Activated T-helper 1 cell treated with anti-CD3 and anti-CD28 coated beads, Interleukin-12 subunit alpha, Interleukin-12 subunit beta, Interleukin-2, Interleukin-4 antibody, amounts not matched to agents 30 ng/mL and 10 ng/mL and 1 ng/mL, durations not matched to agents 14 hours and 24 hours and 36 hours (primary cell): ENCODE measurements at regions not wholly inside any gene's neighbourhood (a gene's known extent, or its start where the extent isn't known, plus 50 kb on each side); places are given as distances from the start of the nearest gene placed in this dataset.

ENCODE experiments used
- DNase-seq: peaks from one replicate; pipeline ENCODE4 v3.0.0; 2021; ENCODE audit warnings: low spot score
- H3K27ac Mint-ChIP-seq: one replicate; pipeline ENCODE4 v1.8.0; 2021; ENCODE audit warnings: mild to moderate bottlenecking, mixed read lengths
- H3K27me3 Mint-ChIP-seq: one replicate; pipeline ENCODE4 v1.8.0; 2022; ENCODE audit warnings: mild to moderate bottlenecking, moderate library complexity, mixed read lengths; ENCODE audit not compliant: insufficient read depth
- H3K36me3 Mint-ChIP-seq: one replicate; pipeline ENCODE4 v1.8.0; 2021; ENCODE audit warnings: low read depth, mixed read lengths
- H3K4me1 Mint-ChIP-seq: one replicate; pipeline ENCODE4 v1.8.0; 2021; ENCODE audit warnings: low read depth, mixed read lengths
- H3K4me3 Mint-ChIP-seq: one replicate; pipeline ENCODE4 v1.8.0; 2021; ENCODE audit warnings: mild to moderate bottlenecking, moderate library complexity, mixed read lengths
- H3K9me3 Mint-ChIP-seq: one replicate; pipeline ENCODE4 v1.8.0; 2021; ENCODE audit warnings: mixed read lengths
- intact Hi-C: fragments of 100-400 bp; cut with micrococcal nuclease; formaldehyde crosslinking; loops from one replicate; pipeline ENCODE4 v1.15.1; 2024

GRCh38 chr22:46091277-46091977 lies 58.9 kb upstream of the PPARA start:
- intact Hi-C loops: no loop called here
- H3K4me1 Mint-ChIP-seq: no peaks in the 10 kb centered on the region
- no peaks in the 10 kb centered on the region for H3K27me3 Mint-ChIP-seq
- H3K4me3 Mint-ChIP-seq: no peak overlapping the region
- no peak for DNase-seq
- no peaks in the 10 kb centered on the region for H3K9me3 Mint-ChIP-seq
- H3K27ac Mint-ChIP-seq: no peak overlapping the region
- H3K36me3 Mint-ChIP-seq: no peaks in the 10 kb centered on the region

GRCh38 chr22:46092011-46092410 lies 58.3 kb upstream of the PPARA start:
- Mint-ChIP-seq H3K36me3 (no peaks in the 10 kb centered on the region), H3K4me3 (no peak overlapping the region), H3K27ac (no peak overlapping the region), H3K9me3 (no peaks in the 10 kb centered on the region), H3K4me1 (no peaks in the 10 kb centered on the region), H3K27me3 (no peaks in the 10 kb centered on the region)
- intact Hi-C loops: no loop called here
- no peak for DNase-seq

- no peaks in the 10 kb centered on the region for H3K9me3 Mint-ChIP-seq
- intact Hi-C loops: no loop called here
- no peak overlapping the region for H3K27ac Mint-ChIP-seq
- H3K36me3 Mint-ChIP-seq: no peaks in the 10 kb centered on the region
- no peak for DNase-seq
- no peak overlapping the region for H3K4me3 Mint-ChIP-seq
- H3K4me1 Mint-ChIP-seq: no peaks in the 10 kb centered on the region
- no peaks in the 10 kb centered on the region for H3K27me3 Mint-ChIP-seq
Measured at GRCh38 chr22:46092670-46093410, 57.5 kb upstream of the PPARA start.

- intact Hi-C loops: no loop called here
- no peaks in the 10 kb centered on the region for H3K36me3 Mint-ChIP-seq
- H3K9me3 Mint-ChIP-seq: no peaks in the 10 kb centered on the region
- H3K4me1 Mint-ChIP-seq: no peaks in the 10 kb centered on the region
- H3K27me3 Mint-ChIP-seq: no peaks in the 10 kb centered on the region
- H3K27ac Mint-ChIP-seq: no peak overlapping the region
- no peak for DNase-seq
- H3K4me3 Mint-ChIP-seq: no peak overlapping the region
Measured at GRCh38 chr22:46093796-46094195, 56.5 kb upstream of the PPARA start.

- Mint-ChIP-seq H3K4me1 (no peaks in the 10 kb centered on the region), H3K27me3 (no peaks in the 10 kb centered on the region), H3K36me3 (no peaks in the 10 kb centered on the region), H3K4me3 (no peak overlapping the region), H3K9me3 (no peaks in the 10 kb centered on the region), H3K27ac (no peak overlapping the region)
- no peak for DNase-seq
- intact Hi-C loops: no loop called here
Measured at GRCh38 chr22:46094676-46095075, 55.6 kb upstream of the PPARA start.

GRCh38 chr22:46096051-46096450 lies 54.3 kb upstream of the PPARA start:
- no peaks in the 10 kb centered on the region for H3K36me3 Mint-ChIP-seq
- intact Hi-C loops: no loop called here
- H3K4me1 Mint-ChIP-seq: no peaks in the 10 kb centered on the region
- DNase-seq: no peak
- H3K27ac Mint-ChIP-seq: no peak overlapping the region
- no peaks in the 10 kb centered on the region for H3K27me3 Mint-ChIP-seq
- H3K9me3 Mint-ChIP-seq: no peaks in the 10 kb centered on the region
- H3K4me3 Mint-ChIP-seq: no peak overlapping the region

- no peak for DNase-seq
- Mint-ChIP-seq H3K9me3 (no peaks in the 10 kb centered on the region), H3K27me3 (no peaks in the 10 kb centered on the region), H3K36me3 (no peaks in the 10 kb centered on the region), H3K4me3 (no peak overlapping the region), H3K27ac (no peak overlapping the region), H3K4me1 (no peaks in the 10 kb centered on the region)
- intact Hi-C loops: no loop called here
Measured at GRCh38 chr22:46096706-46097230, 53.6 kb upstream of the PPARA start.

GRCh38 chr22:46097268-46097900 lies 52.9 kb upstream of the PPARA start:
- H3K4me1 Mint-ChIP-seq: no peaks in the 10 kb centered on the region
- no peak overlapping the region for H3K4me3 Mint-ChIP-seq
- H3K27me3 Mint-ChIP-seq: no peaks in the 10 kb centered on the region
- no peak for DNase-seq
- no peaks in the 10 kb centered on the region for H3K36me3 Mint-ChIP-seq
- intact Hi-C loops: no loop called here
- H3K9me3 Mint-ChIP-seq: no peaks in the 10 kb centered on the region
- no peak overlapping the region for H3K27ac Mint-ChIP-seq

GRCh38 chr22:46098525-46099475 lies 51.5 kb upstream of the PPARA start:
- H3K36me3 Mint-ChIP-seq: no peaks in the 10 kb centered on the region
- H3K27me3 Mint-ChIP-seq: no peaks in the 10 kb centered on the region
- DNase-seq: no peak
- no peaks in the 10 kb centered on the region for H3K4me1 Mint-ChIP-seq
- no peaks in the 10 kb centered on the region for H3K9me3 Mint-ChIP-seq
- H3K27ac Mint-ChIP-seq: no peak overlapping the region
- intact Hi-C loops: no loop called here
- H3K4me3 Mint-ChIP-seq: no peak overlapping the region

- Mint-ChIP-seq H3K4me3 (no peak overlapping the region), H3K27me3 (no peaks in the 10 kb centered on the region), H3K4me1 (no peaks in the 10 kb centered on the region), H3K27ac (no peak overlapping the region), H3K36me3 (no peaks in the 10 kb centered on the region), H3K9me3 (no peaks in the 10 kb centered on the region)
- DNase-seq: no peak
- intact Hi-C loops: loop anchor here (10.0 kb wide), 1 partner anchor 525 kb away; no protein-coding TSS in a partner anchor
Measured at GRCh38 chr22:46099740-46100139, 50.6 kb upstream of the PPARA start.

GRCh38 chr22:46100401-46101105 lies 49.8 kb upstream of the PPARA start:
- Mint-ChIP-seq H3K27ac (no peak overlapping the region), H3K36me3 (no peaks in the 10 kb centered on the region), H3K4me1 (no peaks in the 10 kb centered on the region), H3K9me3 (no peaks in the 10 kb centered on the region), H3K27me3 (no peaks in the 10 kb centered on the region), H3K4me3 (no peak overlapping the region)
- intact Hi-C loops: loop anchor here (10.0 kb wide), 1 partner anchor 526 kb away; no protein-coding TSS in a partner anchor
- no peak for DNase-seq
